Neural crest cell (in vitro differentiated cells): ENCODE measurements at regions not wholly inside any gene's neighbourhood (a gene's known extent, or its start where the extent isn't known, plus 50 kb on each side); places are given as distances from the start of the nearest gene placed in this dataset.
"Not testable (repeated sequence)": the region's sequence is repeated elsewhere in the genome, so short reads cannot be mapped to it uniquely, and the experiment has no call there.

Experiments
- DNase-seq: peaks from one replicate; pipeline ENCODE4 v3.0.0; 2021; ENCODE audit warnings: low read depth, mixed read lengths, low spot score
- H3K27ac Mint-ChIP-seq: one replicate; pipeline ENCODE4 v1.8.0; 2021; ENCODE audit warnings: mild to moderate bottlenecking, mixed read lengths; ENCODE audit not compliant: unreplicated experiment
- H3K27me3 Mint-ChIP-seq: 2 replicates; pipeline ENCODE4 v1.8.0; 2021; ENCODE audit warnings: low read depth, mild to moderate bottlenecking, mixed read lengths
- H3K36me3 Mint-ChIP-seq: 2 replicates; pipeline ENCODE4 v1.8.0; 2021; ENCODE audit warnings: low read depth, mild to moderate bottlenecking, mixed read lengths
- H3K4me1 Mint-ChIP-seq: 2 replicates; pipeline ENCODE4 v1.8.0; 2021; ENCODE audit warnings: mixed read lengths
- H3K4me3 Mint-ChIP-seq: one replicate; pipeline ENCODE4 v1.8.0; 2021; ENCODE audit warnings: mild to moderate bottlenecking, mixed read lengths
- H3K9me3 Mint-ChIP-seq: 2 replicates; pipeline ENCODE4 v1.8.0; 2021; ENCODE audit warnings: mixed read lengths

DNA sequence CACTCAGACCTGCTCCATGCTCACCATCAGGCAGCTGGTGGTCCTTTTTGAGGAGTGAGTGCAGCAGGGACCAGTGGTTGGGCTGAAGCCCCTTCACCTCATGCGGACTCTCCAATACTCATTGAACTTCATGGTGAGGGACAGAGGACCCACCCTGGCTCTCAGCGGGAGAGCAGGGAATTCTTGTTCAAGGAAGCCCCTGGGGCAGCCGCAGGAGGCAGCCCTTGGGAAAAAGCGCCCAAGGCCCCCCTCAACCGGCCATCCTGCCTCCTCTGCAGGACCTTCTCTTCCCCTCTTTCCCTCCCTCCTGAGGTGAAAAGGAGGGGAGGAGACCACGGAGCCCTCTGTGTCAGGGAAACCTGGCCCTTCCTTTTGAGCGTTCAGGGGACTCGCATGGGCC, 4510.9 kb upstream of the OR11H1 start:
- not testable (repeated sequence) for DNase-seq, H3K4me3 Mint-ChIP-seq, H3K4me1 Mint-ChIP-seq, H3K27me3 Mint-ChIP-seq, H3K36me3 Mint-ChIP-seq, H3K9me3 Mint-ChIP-seq, H3K27ac Mint-ChIP-seq

GRCh38 chr22:11020522-11020921, 4507.5 kb upstream of the OR11H1 start:
- not testable (repeated sequence) for H3K4me3 Mint-ChIP-seq, H3K36me3 Mint-ChIP-seq, DNase-seq, H3K4me1 Mint-ChIP-seq, H3K27me3 Mint-ChIP-seq, H3K27ac Mint-ChIP-seq
- H3K9me3 Mint-ChIP-seq, result peaks cover 13% of the 10 kb centered on the region

- not testable (repeated sequence) for DNase-seq, H3K4me3 Mint-ChIP-seq, H3K27ac Mint-ChIP-seq, H3K27me3 Mint-ChIP-seq, H3K4me1 Mint-ChIP-seq
- peaks cover 15% of the 10 kb centered on the region for H3K36me3 Mint-ChIP-seq
- H3K9me3 Mint-ChIP-seq, result peaks cover 31% of the 10 kb centered on the region
Observed at GRCh38 chr22:11026541-11026940, 4501.5 kb upstream of the OR11H1 start.

DNA sequence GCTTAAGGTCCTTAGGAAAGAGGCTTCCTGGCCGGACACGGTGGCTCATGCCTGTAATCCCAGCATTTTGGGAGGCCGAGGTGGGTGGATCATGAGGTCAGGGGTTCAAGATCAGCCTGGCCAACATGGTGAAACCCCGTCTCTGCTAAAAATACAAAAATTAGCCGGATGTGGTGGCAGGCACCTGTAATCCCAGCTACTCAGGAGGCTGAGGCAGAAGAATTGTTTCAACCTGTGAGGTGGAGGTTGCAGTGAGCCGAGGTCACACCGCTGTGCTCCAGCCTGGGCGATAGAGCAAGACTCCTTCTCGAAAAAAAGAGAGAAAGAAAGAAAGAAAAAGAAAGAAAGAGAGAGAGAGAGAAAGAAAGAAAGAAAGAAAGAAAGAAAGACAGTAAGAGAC, 4500.9 kb upstream of the OR11H1 start:
- not testable (repeated sequence) for H3K4me3 Mint-ChIP-seq, DNase-seq, H3K4me1 Mint-ChIP-seq, H3K27ac Mint-ChIP-seq, H3K27me3 Mint-ChIP-seq
- Mint-ChIP-seq H3K36me3 (peaks cover 17% of the 10 kb centered on the region), H3K9me3 (peaks cover 31% of the 10 kb centered on the region)

DNA sequence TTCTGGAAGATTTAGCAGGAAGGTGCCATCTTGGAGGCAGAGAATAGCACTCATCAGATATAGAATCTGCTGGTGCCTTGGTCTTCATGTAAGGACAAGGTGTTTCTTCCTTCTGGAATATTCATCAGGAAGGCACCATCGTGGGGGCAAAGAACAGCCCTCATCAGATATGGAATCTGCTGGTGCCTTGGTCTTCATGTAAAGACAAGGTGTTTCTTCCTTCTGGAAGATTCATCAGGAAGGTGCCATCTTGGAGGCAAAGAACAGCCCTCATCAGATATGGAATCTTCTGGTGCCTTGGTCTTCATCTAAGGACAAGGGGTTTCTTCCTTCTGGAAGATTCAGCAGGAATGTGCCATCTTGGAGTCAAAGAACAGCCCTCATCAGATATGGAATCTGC, 4500.5 kb upstream of the OR11H1 start:
- H3K27me3 Mint-ChIP-seq, DNase-seq, H3K4me1 Mint-ChIP-seq, H3K27ac Mint-ChIP-seq, H3K4me3 Mint-ChIP-seq: not testable (repeated sequence)
- Mint-ChIP-seq H3K36me3 (peaks cover 19% of the 10 kb centered on the region), H3K9me3 (peaks cover 28% of the 10 kb centered on the region)

DNA sequence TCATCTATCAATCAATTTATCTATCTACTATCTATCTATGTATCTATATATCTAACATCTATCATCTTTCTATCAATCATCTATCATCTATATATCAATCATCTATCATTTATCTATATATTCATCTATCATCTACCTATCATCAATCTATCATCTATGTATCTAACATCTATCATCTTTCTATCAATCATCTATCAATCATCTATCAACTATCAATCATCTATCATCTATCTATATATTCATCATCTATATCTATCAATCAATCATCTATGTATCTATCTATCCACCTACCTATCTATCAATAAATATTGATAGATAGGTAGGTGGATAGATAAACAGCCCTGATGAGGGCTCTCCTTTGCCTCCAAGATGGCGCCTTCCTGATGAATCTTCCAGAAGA, 4499.8 kb upstream of the OR11H1 start:
- H3K4me1 Mint-ChIP-seq, H3K4me3 Mint-ChIP-seq, DNase-seq, H3K27me3 Mint-ChIP-seq, H3K27ac Mint-ChIP-seq: not testable (repeated sequence)
- Mint-ChIP-seq H3K9me3 (peaks cover 24% of the 10 kb centered on the region), H3K36me3 (peaks cover 17% of the 10 kb centered on the region)

GRCh38 chr22:11029534-11029933, 4498.5 kb upstream of the OR11H1 start:
- H3K36me3 Mint-ChIP-seq, result peaks cover 20% of the 10 kb centered on the region
- not testable (repeated sequence) for DNase-seq, H3K4me3 Mint-ChIP-seq, H3K27ac Mint-ChIP-seq, H3K4me1 Mint-ChIP-seq, H3K27me3 Mint-ChIP-seq
- peaks cover 20% of the 10 kb centered on the region for H3K9me3 Mint-ChIP-seq

- H3K27me3 Mint-ChIP-seq, H3K27ac Mint-ChIP-seq, H3K4me1 Mint-ChIP-seq, DNase-seq, H3K4me3 Mint-ChIP-seq: not testable (repeated sequence)
- Mint-ChIP-seq H3K9me3 (peaks cover 25% of the 10 kb centered on the region), H3K36me3 (peaks cover 24% of the 10 kb centered on the region)
Observed at GRCh38 chr22:11029967-11030366, 4498.0 kb upstream of the OR11H1 start.

DNA sequence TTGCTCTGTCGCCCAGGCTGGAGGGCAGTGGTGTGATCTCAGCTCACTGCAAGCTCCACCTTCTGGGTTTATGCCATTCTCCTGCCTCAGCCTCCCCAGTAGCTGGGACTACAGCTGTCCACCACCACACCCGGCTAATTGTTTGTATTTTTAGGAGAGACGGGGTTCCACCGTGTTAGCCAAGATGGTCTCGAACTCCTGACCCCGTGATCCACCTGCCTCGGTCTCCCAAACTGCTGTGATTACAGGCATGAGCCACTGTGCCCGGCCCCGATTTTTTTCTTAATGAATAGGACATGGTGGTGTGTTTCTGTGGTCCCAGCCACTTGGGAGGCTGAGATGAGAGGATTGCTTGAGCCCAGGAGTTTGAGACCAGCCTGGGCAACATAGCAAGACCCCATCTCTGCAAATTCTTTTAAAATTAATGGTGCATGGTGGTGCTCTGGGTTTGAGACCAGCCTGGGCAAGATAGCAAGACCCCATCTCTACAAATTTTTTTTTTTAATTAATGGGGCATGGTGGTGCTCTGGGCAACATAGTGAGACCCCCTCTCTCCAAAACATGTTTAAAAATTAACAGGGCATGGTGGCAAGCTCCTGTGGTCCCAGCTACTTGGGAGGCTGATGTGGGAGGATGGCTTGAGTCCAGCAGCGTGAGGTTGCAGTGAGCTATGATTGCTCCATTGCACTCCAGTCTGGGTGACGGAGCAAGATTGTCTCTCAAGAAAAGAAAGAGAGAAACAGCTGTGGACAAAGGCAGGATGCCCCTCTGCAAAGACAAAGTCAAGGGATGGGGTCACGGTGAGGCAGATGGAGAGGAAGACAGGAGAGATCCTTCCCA, 4497.2 kb upstream of the OR11H1 start:
- H3K27me3 Mint-ChIP-seq, result not testable (repeated sequence)

DNA sequence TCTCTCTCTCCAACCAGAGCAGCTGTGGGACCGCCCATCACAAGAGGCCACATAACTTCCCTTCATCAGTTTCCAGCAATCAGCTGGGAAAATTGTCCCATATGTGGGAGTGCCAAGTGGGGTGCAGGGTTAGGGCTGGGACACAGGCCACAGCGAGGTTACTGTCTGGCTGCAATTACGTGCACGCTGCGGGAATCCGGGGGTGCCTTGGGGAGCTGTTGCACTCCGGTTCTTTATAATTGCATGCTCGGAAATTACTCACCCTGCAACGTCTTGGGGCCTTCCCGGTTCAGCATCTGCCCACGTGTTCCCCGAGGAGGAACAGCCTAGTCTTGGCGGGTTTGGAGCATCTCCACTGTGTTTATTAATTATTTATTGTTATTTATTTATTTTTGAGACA, 4495.9 kb upstream of the OR11H1 start:
- peaks cover 32% of the 10 kb centered on the region for H3K36me3 Mint-ChIP-seq
- peak overlapping the region; percentile 15 for H3K27ac Mint-ChIP-seq
- not testable (repeated sequence) for H3K4me3 Mint-ChIP-seq, H3K27me3 Mint-ChIP-seq, H3K4me1 Mint-ChIP-seq, DNase-seq
- peaks cover 31% of the 10 kb centered on the region for H3K9me3 Mint-ChIP-seq

More for the DNA sequence above, 4497.2 kb upstream of the OR11H1 start:
- not testable (repeated sequence) for H3K27ac Mint-ChIP-seq, H3K4me3 Mint-ChIP-seq, H3K4me1 Mint-ChIP-seq, DNase-seq
- peaks cover 26% of the 10 kb centered on the region for H3K36me3 Mint-ChIP-seq
- peaks cover 26% of the 10 kb centered on the region for H3K9me3 Mint-ChIP-seq

- H3K27me3 Mint-ChIP-seq, H3K27ac Mint-ChIP-seq, H3K4me1 Mint-ChIP-seq, DNase-seq, H3K4me3 Mint-ChIP-seq: not testable (repeated sequence)
- Mint-ChIP-seq H3K36me3 (peaks cover 33% of the 10 kb centered on the region), H3K9me3 (peaks cover 30% of the 10 kb centered on the region)
Observed at GRCh38 chr22:11034660-11034987, 4493.4 kb upstream of the OR11H1 start.

DNA sequence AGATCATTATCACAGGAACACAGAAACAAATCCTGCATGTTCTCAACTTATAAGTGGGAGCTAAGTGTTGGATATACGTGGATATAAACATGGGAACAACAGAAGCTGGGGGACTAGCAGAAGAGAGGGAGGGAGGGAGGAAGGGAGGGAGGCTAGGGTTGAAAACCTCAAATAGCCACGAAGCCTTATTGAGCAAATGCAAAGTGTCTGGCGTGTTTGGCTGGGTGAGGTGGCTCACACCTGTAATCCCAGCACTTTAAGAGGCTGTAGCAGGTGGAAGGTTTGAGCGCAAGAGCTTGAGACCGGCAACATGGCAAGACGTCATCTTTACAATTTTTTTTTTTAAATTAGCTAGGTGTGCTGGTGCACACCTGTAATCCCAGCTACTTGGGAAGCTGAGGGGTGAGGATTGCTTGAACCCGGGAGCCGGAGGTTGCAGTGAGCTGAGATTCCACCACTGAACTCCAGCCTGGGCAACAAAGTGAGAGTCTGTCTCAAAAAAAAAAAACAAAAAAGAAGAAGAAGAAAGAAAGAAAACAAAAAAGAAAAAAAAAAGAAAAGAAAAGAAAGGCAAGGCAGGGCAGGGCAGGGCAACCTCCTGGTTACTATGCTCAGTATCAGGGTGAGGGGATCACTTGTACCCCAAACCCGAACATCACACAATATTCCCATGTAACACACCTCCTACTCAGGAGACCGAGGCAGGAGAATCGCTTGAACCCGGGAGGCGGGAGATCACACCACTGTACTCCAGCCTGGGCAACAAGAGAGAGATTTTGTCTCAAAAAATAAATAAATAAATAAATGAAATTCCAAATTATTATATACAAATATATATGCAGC, 4492.7 kb upstream of the OR11H1 start:
- H3K36me3 Mint-ChIP-seq, result peaks cover 31% of the 10 kb centered on the region
- not testable (repeated sequence) for DNase-seq, H3K27me3 Mint-ChIP-seq, H3K4me1 Mint-ChIP-seq, H3K4me3 Mint-ChIP-seq, H3K27ac Mint-ChIP-seq
- peaks cover 30% of the 10 kb centered on the region for H3K9me3 Mint-ChIP-seq

GRCh38 chr22:11037314-11037713, 4490.7 kb upstream of the OR11H1 start:
- H3K27ac Mint-ChIP-seq, DNase-seq, H3K27me3 Mint-ChIP-seq, H3K4me3 Mint-ChIP-seq, H3K4me1 Mint-ChIP-seq: not testable (repeated sequence)
- peaks cover 35% of the 10 kb centered on the region for H3K36me3 Mint-ChIP-seq
- peaks cover 40% of the 10 kb centered on the region for H3K9me3 Mint-ChIP-seq
